CD4-positive, alpha-beta T cell (primary cell): ENCODE measurements at regions not wholly inside any gene's neighbourhood (a gene's known extent, or its start where the extent isn't known, plus 50 kb on each side); places are given as distances from the start of the nearest gene placed in this dataset.

ENCODE experiments used
- ATAC-seq: fragments of 200-7000 bp; cut with Tn5 transposase; one replicate; pipeline ENCODE4 v1.10.0; 2022; ENCODE audit warnings: mild to moderate bottlenecking; ENCODE audit not compliant: poor library complexity
- CTCF ChIA-PET: fragments of 350-600 bp; sonication (Branson Sonifier 250); formaldehyde crosslinking; loops from one replicate; lab custom pipeline; 2021; ENCODE audit warnings: antibody characterized with exemption, inconsistent platforms; lab: Charles Lee
- POLR2A ChIA-PET: fragments of 350-600 bp; sonication (Branson Sonifier 250); formaldehyde crosslinking; loops from one replicate; lab custom pipeline; 2021; ENCODE audit warnings: antibody characterized with exemption, inconsistent platforms; lab: Charles Lee
- DNase-seq, 14 experiments: peaks; one replicate each; pipeline ENCODE4 v3.0.0-alpha.2; 2013 to 2020; ENCODE audit warnings: mixed read lengths in 2 of 14
- H3K27ac ChIP-seq, 2 donors: one replicate each; pipeline versions ENCODE4 v1.5.1 to v1.7.0; 2013; ENCODE audit warnings: low read length in 2 of 2, low read depth in 1 of 2, mild to moderate bottlenecking in 1 of 2
- H3K27me3 ChIP-seq, 2 experiments: 1 replicate in 1 of 2; 2 replicates in 1 of 2; pipeline versions ENCODE4 v1.6.1 to v1.7.0; 2013; ENCODE audit warnings: low read length in 2 of 2, control low read depth in 1 of 2, mild to moderate bottlenecking in 1 of 2, moderate library complexity in 1 of 2; ENCODE audit not compliant: insufficient read depth in 2 of 2, control insufficient read depth in 1 of 2
- H3K36me3 ChIP-seq: one replicate; pipeline ENCODE4 v1.6.1; 2013; ENCODE audit warnings: low read length, control low read depth; ENCODE audit not compliant: insufficient read depth
- H3K4me1 ChIP-seq: one replicate; pipeline ENCODE4 v1.6.1; 2013; ENCODE audit warnings: low read length, control low read depth; ENCODE audit not compliant: insufficient read depth
- H3K4me3 ChIP-seq: one replicate; pipeline ENCODE4 v1.5.1; 2013; ENCODE audit warnings: mild to moderate bottlenecking, low read length, moderate library complexity
- H3K9me3 ChIP-seq, 2 experiments: 1 replicate in 1 of 2; 2 replicates in 1 of 2; pipeline versions ENCODE4 v1.6.1 to v1.7.0; 2013; ENCODE audit warnings: low read length in 2 of 2, mild to moderate bottlenecking in 2 of 2, control low read depth in 1 of 2, moderate library complexity in 1 of 2; ENCODE audit not compliant: control insufficient read depth in 1 of 2, insufficient read depth in 1 of 2
- H3K27ac Mint-ChIP-seq: one replicate; pipeline ENCODE4 v1.8.0; 2020; ENCODE audit warnings: mixed read lengths
- H3K27me3 Mint-ChIP-seq: one replicate; pipeline ENCODE4 v1.8.0; 2021; ENCODE audit warnings: mixed read lengths
- H3K36me3 Mint-ChIP-seq: one replicate; pipeline ENCODE4 v1.8.0; 2021; ENCODE audit warnings: low read depth, mixed read lengths
- H3K4me1 Mint-ChIP-seq: one replicate; pipeline ENCODE4 v1.8.0; 2021; ENCODE audit warnings: low read depth, mixed read lengths
- H3K4me3 Mint-ChIP-seq: one replicate; pipeline ENCODE4 v1.8.0; 2020; ENCODE audit warnings: mild to moderate bottlenecking, mixed read lengths
- H3K9me3 Mint-ChIP-seq: one replicate; pipeline ENCODE4 v1.8.0; 2020; ENCODE audit warnings: mixed read lengths
- CTCF ChIP-seq: fragments of 200-600 bp; IDR thresholded peaks from one replicate; pipeline ENCODE4 v1.8.0; 2022; ENCODE audit warnings: antibody characterized with exemption, mild to moderate bottlenecking
- intact Hi-C, 2 experiments: fragments of 100-400 bp; cut with DNase I in 1 of 2; cut with micrococcal nuclease in 1 of 2; formaldehyde crosslinking; loops; one replicate each; pipeline versions ENCODE4 v1.15.1 to v1.9.0; 2023 to 2025; cut with DNase I, micrococcal nuclease

- POLR2A ChIA-PET, result no interaction called here
- H3K9me3 Mint-ChIP-seq, result peaks cover 2% of the 10 kb centered on the region
- H3K4me1 Mint-ChIP-seq, result no peaks in the 10 kb centered on the region
- no peak overlapping the region for H3K4me3 Mint-ChIP-seq
- ATAC-seq, result no peak
- peaks cover 18% of the 10 kb centered on the region for H3K27me3 Mint-ChIP-seq
- Histone ChIP-seq H3K36me3 (no peaks in the 10 kb centered on the region), H3K27me3 (peaks cover 5 to 12% of the 10 kb centered on the region in 2 experiments), H3K4me3 (no peak overlapping the region), H3K4me1 (no peaks in the 10 kb centered on the region), H3K27ac (no peak overlapping the region), H3K9me3 (no peaks in the 10 kb centered on the region)
- H3K36me3 Mint-ChIP-seq, result no peaks in the 10 kb centered on the region
- CTCF ChIA-PET, result no interaction called here
- DNase-seq, result no peak
- H3K27ac Mint-ChIP-seq, result no peak overlapping the region
- TF ChIP-seq CTCF, result no peak
- intact Hi-C loops, result no loop called here
Observed at GRCh38 chr13:27679896-27680295, 58.2 kb downstream of the POLR1D start.

GRCh38 chr13:27680465-27680864 lies 58.8 kb downstream of the POLR1D start:
- no peak for DNase-seq
- Mint-ChIP-seq H3K9me3 (peaks cover 2% of the 10 kb centered on the region), H3K27ac (no peak overlapping the region), H3K36me3 (no peaks in the 10 kb centered on the region), H3K27me3 (peaks cover 18% of the 10 kb centered on the region), H3K4me1 (no peaks in the 10 kb centered on the region), H3K4me3 (no peak overlapping the region)
- Histone ChIP-seq H3K4me1 (no peaks in the 10 kb centered on the region), H3K27ac (no peak overlapping the region), H3K27me3 (peaks cover 7 to 16% of the 10 kb centered on the region in 2 experiments), H3K9me3 (peaks cover 0 to 1% of the 10 kb centered on the region in 2 experiments), H3K4me3 (no peak overlapping the region), H3K36me3 (no peaks in the 10 kb centered on the region)
- intact Hi-C loops, result no loop called here
- no peak for ATAC-seq
- CTCF ChIA-PET, result no interaction called here
- no peak for TF ChIP-seq CTCF
- POLR2A ChIA-PET, result no interaction called here

GRCh38 chr13:27691207-27691606 lies 69.5 kb downstream of the POLR1D start:
- ChIA-PET CTCF (no interaction called here), POLR2A (no interaction called here)
- Histone ChIP-seq H3K9me3 (peaks cover 13 to 30% of the 10 kb centered on the region in 2 experiments), H3K4me1 (no peaks in the 10 kb centered on the region), H3K27me3 (no peaks in the 10 kb centered on the region), H3K27ac (no peak overlapping the region), H3K4me3 (no peak overlapping the region), H3K36me3 (no peaks in the 10 kb centered on the region)
- Mint-ChIP-seq H3K27me3 (peaks cover 6% of the 10 kb centered on the region), H3K4me3 (no peak overlapping the region), H3K4me1 (no peaks in the 10 kb centered on the region), H3K27ac (no peak overlapping the region), H3K36me3 (peaks cover 6% of the 10 kb centered on the region), H3K9me3 (peaks cover 11% of the 10 kb centered on the region)
- DNase-seq (no peak), ATAC-seq (no peak)
- TF ChIP-seq CTCF, result no peak
- intact Hi-C loops, result no loop called here
